Lower leg skin (tissue), 3 donors: ENCODE measurements at regions not wholly inside any gene's neighbourhood (a gene's known extent, or its start where the extent isn't known, plus 50 kb on each side); places are given as distances from the start of the nearest gene placed in this dataset.

Source experiments
- POLR2A ChIP-seq, 2 donors: fragments of 450-650 bp; IDR thresholded peaks; one replicate each; pipeline ENCODE4 v1.6.1; 2016 to 2017; ENCODE audit warnings: antibody characterized with exemption in 2 of 2, mild to moderate bottlenecking in 1 of 2, moderate library complexity in 1 of 2
- TF ChIP-seq, protein P1 (sequence below), 3 donors: fragments of 450-650 bp; IDR thresholded peaks; one replicate each; pipeline ENCODE4 v1.5.1; 2016; ENCODE audit warnings: antibody characterized with exemption in 3 of 3, mild to moderate bottlenecking in 3 of 3, moderate library complexity in 2 of 3

DNA sequence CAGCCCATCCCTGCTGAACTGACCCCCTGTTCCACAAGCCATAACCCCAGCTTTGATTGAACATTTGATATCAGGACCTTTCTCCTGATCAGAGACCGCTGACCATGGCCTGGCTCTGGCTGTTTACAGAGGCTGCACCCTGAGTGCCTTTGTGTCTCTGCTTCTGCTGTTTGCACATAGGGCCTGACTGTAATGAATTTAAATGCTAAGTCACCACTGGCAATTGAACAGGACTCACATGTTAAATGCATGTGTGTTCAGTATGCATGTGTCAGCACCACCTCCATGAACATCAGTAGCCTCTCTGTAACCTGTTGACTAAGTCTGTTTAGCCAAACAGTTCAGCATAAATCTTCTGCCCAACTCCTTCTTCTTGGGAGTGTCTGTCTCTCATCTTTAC is 690.3 kb downstream of the TMEM121 start:
- TF ChIP-seq, protein P1, sequence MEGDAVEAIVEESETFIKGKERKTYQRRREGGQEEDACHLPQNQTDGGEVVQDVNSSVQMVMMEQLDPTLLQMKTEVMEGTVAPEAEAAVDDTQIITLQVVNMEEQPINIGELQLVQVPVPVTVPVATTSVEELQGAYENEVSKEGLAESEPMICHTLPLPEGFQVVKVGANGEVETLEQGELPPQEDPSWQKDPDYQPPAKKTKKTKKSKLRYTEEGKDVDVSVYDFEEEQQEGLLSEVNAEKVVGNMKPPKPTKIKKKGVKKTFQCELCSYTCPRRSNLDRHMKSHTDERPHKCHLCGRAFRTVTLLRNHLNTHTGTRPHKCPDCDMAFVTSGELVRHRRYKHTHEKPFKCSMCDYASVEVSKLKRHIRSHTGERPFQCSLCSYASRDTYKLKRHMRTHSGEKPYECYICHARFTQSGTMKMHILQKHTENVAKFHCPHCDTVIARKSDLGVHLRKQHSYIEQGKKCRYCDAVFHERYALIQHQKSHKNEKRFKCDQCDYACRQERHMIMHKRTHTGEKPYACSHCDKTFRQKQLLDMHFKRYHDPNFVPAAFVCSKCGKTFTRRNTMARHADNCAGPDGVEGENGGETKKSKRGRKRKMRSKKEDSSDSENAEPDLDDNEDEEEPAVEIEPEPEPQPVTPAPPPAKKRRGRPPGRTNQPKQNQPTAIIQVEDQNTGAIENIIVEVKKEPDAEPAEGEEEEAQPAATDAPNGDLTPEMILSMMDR (IDR thresholded peaks at IDR 0.05) = no peak
- no peak for TF ChIP-seq POLR2A (IDR thresholded peaks at IDR 0.05)
